ENCODE measurements at regions not wholly inside any gene's neighbourhood (a gene's known extent, or its start where the extent isn't known, plus 50 kb on each side); places are given as distances from the start of the nearest gene placed in this dataset.
A peak's percentile ranks its signal among the peaks of the same experiment; 100 is the strongest.

- no peak overlapping the region for H3K27ac ChIP-seq
- TF ChIP-seq ZFX (IDR thresholded peaks at IDR 0.05; ENCODE audit: borderline replicate concordance) = no peak
- no peak for TF ChIP-seq CTCF (IDR thresholded peaks at IDR 0.05)
Observed at GRCh38 chr5:167886196-167886595, 405.2 kb upstream of the WWC1 start.

- TF ChIP-seq CTCF (IDR thresholded peaks at IDR 0.05) (peak; percentile 27; the same call in 1 of the 2 replicates), ZFX (IDR thresholded peaks at IDR 0.05; ENCODE audit: borderline replicate concordance) (no peak)
- H3K27ac ChIP-seq = no peak overlapping the region
Observed at GRCh38 chr5:167888393-167888792, 403.1 kb upstream of the WWC1 start.

GRCh38 chr5:167889276-167889675 lies 402.2 kb upstream of the WWC1 start:
- H3K27ac ChIP-seq = no peak overlapping the region
- TF ChIP-seq CTCF (IDR thresholded peaks at IDR 0.05) (no peak), ZFX (IDR thresholded peaks at IDR 0.05; ENCODE audit: borderline replicate concordance) (no peak)

- TF ChIP-seq ZFX (IDR thresholded peaks at IDR 0.05; ENCODE audit: borderline replicate concordance) (no peak), CTCF (IDR thresholded peaks at IDR 0.05) (no peak)
- H3K27ac ChIP-seq = no peak overlapping the region
Observed at GRCh38 chr5:167892352-167893115, 398.9 kb upstream of the WWC1 start.

- TF ChIP-seq CTCF (IDR thresholded peaks at IDR 0.05) (no peak), ZFX (IDR thresholded peaks at IDR 0.05; ENCODE audit: borderline replicate concordance) (no peak)
- no peak overlapping the region for H3K27ac ChIP-seq
Observed at GRCh38 chr5:167893271-167893670, 398.2 kb upstream of the WWC1 start.

- H3K27ac ChIP-seq = no peak overlapping the region
- TF ChIP-seq ZFX (IDR thresholded peaks at IDR 0.05; ENCODE audit: borderline replicate concordance) = no peak
- no peak for TF ChIP-seq CTCF (IDR thresholded peaks at IDR 0.05)
Observed at GRCh38 chr5:167894631-167895472, 396.6 kb upstream of the WWC1 start.
